ENCODE measurements at regions not wholly inside any gene's neighbourhood (a gene's known extent, or its start where the extent isn't known, plus 50 kb on each side); places are given as distances from the start of the nearest gene placed in this dataset.

DNA sequence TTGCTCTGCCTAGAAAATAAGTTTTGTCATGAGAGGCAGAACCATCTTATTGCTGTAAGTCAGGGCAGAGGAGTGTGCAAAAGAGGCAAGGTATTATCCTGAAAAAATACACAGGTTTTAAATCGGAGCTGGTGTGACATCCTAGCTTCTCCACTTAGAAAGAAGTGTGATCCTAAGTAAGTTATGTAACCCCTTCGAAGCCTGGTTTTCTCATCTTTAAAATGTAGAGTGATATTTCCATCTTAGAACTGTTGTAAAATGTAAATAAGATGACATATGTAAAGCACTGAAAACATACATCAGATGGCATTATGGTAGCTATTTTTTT is 65.1 kb downstream of the IER5 start:
- H3K27me3 ChIP-seq (ENCODE audit: insufficient read depth, low read depth, severe bottlenecking), result no peaks in the 10 kb centered on the region
- H3K4me3 ChIP-seq (ENCODE audit: low read depth, low read length), result no peak overlapping the region
- TF ChIP-seq, protein P1, sequence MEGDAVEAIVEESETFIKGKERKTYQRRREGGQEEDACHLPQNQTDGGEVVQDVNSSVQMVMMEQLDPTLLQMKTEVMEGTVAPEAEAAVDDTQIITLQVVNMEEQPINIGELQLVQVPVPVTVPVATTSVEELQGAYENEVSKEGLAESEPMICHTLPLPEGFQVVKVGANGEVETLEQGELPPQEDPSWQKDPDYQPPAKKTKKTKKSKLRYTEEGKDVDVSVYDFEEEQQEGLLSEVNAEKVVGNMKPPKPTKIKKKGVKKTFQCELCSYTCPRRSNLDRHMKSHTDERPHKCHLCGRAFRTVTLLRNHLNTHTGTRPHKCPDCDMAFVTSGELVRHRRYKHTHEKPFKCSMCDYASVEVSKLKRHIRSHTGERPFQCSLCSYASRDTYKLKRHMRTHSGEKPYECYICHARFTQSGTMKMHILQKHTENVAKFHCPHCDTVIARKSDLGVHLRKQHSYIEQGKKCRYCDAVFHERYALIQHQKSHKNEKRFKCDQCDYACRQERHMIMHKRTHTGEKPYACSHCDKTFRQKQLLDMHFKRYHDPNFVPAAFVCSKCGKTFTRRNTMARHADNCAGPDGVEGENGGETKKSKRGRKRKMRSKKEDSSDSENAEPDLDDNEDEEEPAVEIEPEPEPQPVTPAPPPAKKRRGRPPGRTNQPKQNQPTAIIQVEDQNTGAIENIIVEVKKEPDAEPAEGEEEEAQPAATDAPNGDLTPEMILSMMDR (IDR thresholded peaks at IDR 0.05; ENCODE audit: low read depth, low read length), result no peak
- no peaks in the 10 kb centered on the region for H3K9me3 ChIP-seq (ENCODE audit: severe bottlenecking)
- H3K27ac ChIP-seq, result peak overlapping the region; percentile 70
- H3K36me3 ChIP-seq, result no peaks in the 10 kb centered on the region
- no peak for DNase-seq

GRCh38 chr1:181155339-181155738 is 66.8 kb downstream of the IER5 start:
- no peaks in the 10 kb centered on the region for H3K27me3 ChIP-seq (ENCODE audit: insufficient read depth, low read depth, severe bottlenecking)
- no peak overlapping the region for H3K4me3 ChIP-seq (ENCODE audit: low read depth, low read length)
- TF ChIP-seq, protein P1 (IDR thresholded peaks at IDR 0.05; ENCODE audit: low read depth, low read length), result no peak
- no peaks in the 10 kb centered on the region for H3K36me3 ChIP-seq
- no peak for DNase-seq
- no peaks in the 10 kb centered on the region for H3K9me3 ChIP-seq (ENCODE audit: severe bottlenecking)
- H3K27ac ChIP-seq, result no peak overlapping the region

GRCh38 chr1:181159451-181160140 is 71.1 kb downstream of the IER5 start:
- Histone ChIP-seq H3K9me3 (ENCODE audit: severe bottlenecking) (no peaks in the 10 kb centered on the region), H3K27me3 (ENCODE audit: insufficient read depth, low read depth, severe bottlenecking) (no peaks in the 10 kb centered on the region), H3K36me3 (no peaks in the 10 kb centered on the region), H3K4me3 (ENCODE audit: low read depth, low read length) (no peak overlapping the region), H3K27ac (no peak overlapping the region)
- TF ChIP-seq, protein P1 (IDR thresholded peaks at IDR 0.05; ENCODE audit: low read depth, low read length), result no peak
- DNase-seq, result no peak

GRCh38 chr1:181160322-181160721 is 71.8 kb downstream of the IER5 start:
- Histone ChIP-seq H3K27ac (no peak overlapping the region), H3K9me3 (ENCODE audit: severe bottlenecking) (no peaks in the 10 kb centered on the region), H3K36me3 (no peaks in the 10 kb centered on the region), H3K4me3 (ENCODE audit: low read depth, low read length) (no peak overlapping the region), H3K27me3 (ENCODE audit: insufficient read depth, low read depth, severe bottlenecking) (no peaks in the 10 kb centered on the region)
- TF ChIP-seq, protein P1 (IDR thresholded peaks at IDR 0.05; ENCODE audit: low read depth, low read length), result no peak
- no peak for DNase-seq

GRCh38 chr1:181160998-181161870 is 72.7 kb downstream of the IER5 start:
- no peak for DNase-seq
- TF ChIP-seq, protein P1 (IDR thresholded peaks at IDR 0.05; ENCODE audit: low read depth, low read length), result no peak
- Histone ChIP-seq H3K27ac (no peak overlapping the region), H3K27me3 (ENCODE audit: insufficient read depth, low read depth, severe bottlenecking) (no peaks in the 10 kb centered on the region), H3K36me3 (no peaks in the 10 kb centered on the region), H3K9me3 (ENCODE audit: severe bottlenecking) (no peaks in the 10 kb centered on the region), H3K4me3 (ENCODE audit: low read depth, low read length) (no peak overlapping the region)
